Activated T-helper 1 cell treated with anti-CD3 and anti-CD28 coated beads, Interleukin-12 subunit alpha, Interleukin-12 subunit beta, Interleukin-2, Interleukin-4 antibody, amounts not matched to agents 30 ng/mL and 10 ng/mL and 1 ng/mL, durations not matched to agents 14 hours and 24 hours and 36 hours (primary cell): ENCODE measurements at regions not wholly inside any gene's neighbourhood (a gene's known extent, or its start where the extent isn't known, plus 50 kb on each side); places are given as distances from the start of the nearest gene placed in this dataset.

Source experiments
- DNase-seq: peaks from one replicate; pipeline ENCODE4 v3.0.0; 2021; ENCODE audit warnings: low spot score
- H3K27ac Mint-ChIP-seq: one replicate; pipeline ENCODE4 v1.8.0; 2021; ENCODE audit warnings: mild to moderate bottlenecking, mixed read lengths
- H3K27me3 Mint-ChIP-seq: one replicate; pipeline ENCODE4 v1.8.0; 2022; ENCODE audit warnings: mild to moderate bottlenecking, moderate library complexity, mixed read lengths; ENCODE audit not compliant: insufficient read depth
- H3K36me3 Mint-ChIP-seq: one replicate; pipeline ENCODE4 v1.8.0; 2021; ENCODE audit warnings: low read depth, mixed read lengths
- H3K4me1 Mint-ChIP-seq: one replicate; pipeline ENCODE4 v1.8.0; 2021; ENCODE audit warnings: low read depth, mixed read lengths
- H3K4me3 Mint-ChIP-seq: one replicate; pipeline ENCODE4 v1.8.0; 2021; ENCODE audit warnings: mild to moderate bottlenecking, moderate library complexity, mixed read lengths
- H3K9me3 Mint-ChIP-seq: one replicate; pipeline ENCODE4 v1.8.0; 2021; ENCODE audit warnings: mixed read lengths
- intact Hi-C: fragments of 100-400 bp; cut with micrococcal nuclease; formaldehyde crosslinking; loops from one replicate; pipeline ENCODE4 v1.15.1; 2024

DNA sequence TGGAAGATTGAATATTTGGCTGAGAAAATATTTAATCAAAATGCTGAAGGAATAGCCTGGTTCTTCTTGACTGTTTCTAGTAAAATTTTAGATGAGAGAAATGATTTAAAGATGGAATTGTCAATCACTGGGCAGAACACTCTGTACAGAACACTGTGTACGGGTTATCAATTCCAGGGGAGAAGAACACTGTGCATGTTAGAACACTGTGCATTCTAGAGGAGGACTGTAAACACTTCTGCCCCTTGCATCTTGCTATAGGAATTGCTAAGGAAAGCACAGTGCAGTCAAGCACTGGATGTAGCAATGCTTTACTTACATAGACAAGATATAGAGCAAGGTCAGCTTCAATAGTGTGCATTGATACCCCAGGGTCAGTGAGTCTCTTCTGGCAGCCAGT is 98.7 kb downstream of the RWDD3 start:
- Mint-ChIP-seq H3K27ac (no peak overlapping the region), H3K4me1 (no peaks in the 10 kb centered on the region), H3K9me3 (no peaks in the 10 kb centered on the region), H3K4me3 (no peak overlapping the region), H3K36me3 (no peaks in the 10 kb centered on the region), H3K27me3 (no peaks in the 10 kb centered on the region)
- intact Hi-C loops = no loop called here
- no peak for DNase-seq

GRCh38 chr1:95339377-95339776 is 105.4 kb downstream of the RWDD3 start:
- Mint-ChIP-seq H3K27me3 (no peaks in the 10 kb centered on the region), H3K4me1 (no peaks in the 10 kb centered on the region), H3K27ac (no peak overlapping the region)

DNA sequence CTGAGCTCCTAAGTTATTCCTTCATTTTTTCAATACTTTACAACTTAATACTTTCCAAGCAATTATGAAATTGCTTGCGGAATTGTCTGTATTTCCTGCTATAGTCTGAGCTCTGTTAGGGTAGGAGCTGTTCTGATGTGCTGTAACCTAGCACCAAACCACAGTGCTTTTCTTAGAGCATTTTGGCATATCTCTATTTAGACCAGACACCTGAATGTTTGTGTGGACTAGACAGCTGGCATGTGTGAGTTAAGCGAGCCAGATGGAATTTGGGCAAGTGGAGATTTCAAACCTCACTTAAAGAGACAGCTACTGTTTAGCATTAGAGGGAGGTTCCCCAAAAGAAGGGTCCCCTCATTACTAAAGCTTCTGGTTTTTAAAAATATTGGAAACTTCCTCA is 106.1 kb downstream of the RWDD3 start:
- Mint-ChIP-seq H3K27me3 (no peaks in the 10 kb centered on the region), H3K27ac (no peak overlapping the region), H3K9me3 (no peaks in the 10 kb centered on the region), H3K4me3 (no peak overlapping the region), H3K4me1 (no peaks in the 10 kb centered on the region), H3K36me3 (no peaks in the 10 kb centered on the region)
- DNase-seq = no peak
- intact Hi-C loops = no loop called here

More at GRCh38 chr1:95339377-95339776, 105.4 kb downstream of the RWDD3 start:
- Mint-ChIP-seq H3K36me3 (no peaks in the 10 kb centered on the region), H3K4me3 (no peak overlapping the region), H3K9me3 (no peaks in the 10 kb centered on the region)
- intact Hi-C loops = no loop called here
- DNase-seq = no peak

GRCh38 chr1:95352767-95353166 is 118.8 kb downstream of the RWDD3 start:
- DNase-seq = no peak
- Mint-ChIP-seq H3K4me1 (no peaks in the 10 kb centered on the region), H3K27ac (no peak overlapping the region), H3K36me3 (no peaks in the 10 kb centered on the region), H3K9me3 (no peaks in the 10 kb centered on the region), H3K27me3 (no peaks in the 10 kb centered on the region), H3K4me3 (no peak overlapping the region)
- intact Hi-C loops = no loop called here

DNA sequence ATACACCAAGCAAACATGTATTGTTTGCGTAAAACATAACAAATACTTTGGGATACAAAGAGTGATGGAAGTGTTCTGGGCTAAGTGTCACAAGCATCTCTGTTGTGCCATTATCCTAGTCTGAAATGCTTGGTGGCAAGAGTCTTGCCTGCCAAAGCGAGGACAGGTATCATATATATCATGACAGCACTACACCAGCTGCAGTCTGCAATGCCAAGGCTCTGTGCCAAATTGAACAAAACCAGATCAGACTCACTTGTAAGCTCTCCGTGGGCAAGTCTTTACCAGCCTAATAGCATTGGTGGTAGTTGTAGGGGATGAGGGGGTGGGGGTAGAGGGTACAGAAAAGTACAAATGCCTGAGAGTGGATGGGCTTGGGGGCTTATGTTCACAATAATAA is 119.2 kb downstream of the RWDD3 start:
- intact Hi-C loops = no loop called here
- Mint-ChIP-seq H3K4me3 (no peak overlapping the region), H3K36me3 (no peaks in the 10 kb centered on the region), H3K9me3 (no peaks in the 10 kb centered on the region), H3K27ac (no peak overlapping the region), H3K4me1 (no peaks in the 10 kb centered on the region), H3K27me3 (no peaks in the 10 kb centered on the region)
- no peak for DNase-seq

GRCh38 chr1:95364546-95364945 is 130.5 kb downstream of the RWDD3 start:
- no peak overlapping the region for H3K27ac Mint-ChIP-seq
- DNase-seq = no peak
- intact Hi-C loops = no loop called here
- no peak overlapping the region for H3K4me3 Mint-ChIP-seq
- H3K27me3 Mint-ChIP-seq = no peaks in the 10 kb centered on the region
- H3K36me3 Mint-ChIP-seq = no peaks in the 10 kb centered on the region
- no peaks in the 10 kb centered on the region for H3K4me1 Mint-ChIP-seq
- H3K9me3 Mint-ChIP-seq = no peaks in the 10 kb centered on the region

GRCh38 chr1:95366498-95366897 is 132.5 kb downstream of the RWDD3 start:
- Mint-ChIP-seq H3K27ac (no peak overlapping the region), H3K4me3 (no peak overlapping the region), H3K4me1 (no peaks in the 10 kb centered on the region), H3K9me3 (no peaks in the 10 kb centered on the region), H3K36me3 (no peaks in the 10 kb centered on the region), H3K27me3 (no peaks in the 10 kb centered on the region)
- DNase-seq = no peak
- intact Hi-C loops = no loop called here

GRCh38 chr1:95368178-95368577 is 134.2 kb downstream of the RWDD3 start:
- no peak overlapping the region for H3K27ac Mint-ChIP-seq
- no peaks in the 10 kb centered on the region for H3K27me3 Mint-ChIP-seq
- H3K36me3 Mint-ChIP-seq = no peaks in the 10 kb centered on the region
- no peaks in the 10 kb centered on the region for H3K4me1 Mint-ChIP-seq
- no peaks in the 10 kb centered on the region for H3K9me3 Mint-ChIP-seq
- no peak for DNase-seq
- intact Hi-C loops = no loop called here
- H3K4me3 Mint-ChIP-seq = no peak overlapping the region

GRCh38 chr1:95369985-95370690 is 136.1 kb downstream of the RWDD3 start:
- Mint-ChIP-seq H3K4me3 (no peak overlapping the region), H3K27ac (no peak overlapping the region), H3K36me3 (no peaks in the 10 kb centered on the region), H3K9me3 (no peaks in the 10 kb centered on the region), H3K4me1 (no peaks in the 10 kb centered on the region), H3K27me3 (no peaks in the 10 kb centered on the region)
- DNase-seq = no peak
- intact Hi-C loops = no loop called here

- H3K9me3 Mint-ChIP-seq = no peaks in the 10 kb centered on the region
- H3K27me3 Mint-ChIP-seq = no peaks in the 10 kb centered on the region
- no peaks in the 10 kb centered on the region for H3K36me3 Mint-ChIP-seq
- intact Hi-C loops = no loop called here
- no peak overlapping the region for H3K27ac Mint-ChIP-seq
- no peak for DNase-seq
- H3K4me3 Mint-ChIP-seq = no peak overlapping the region
- no peaks in the 10 kb centered on the region for H3K4me1 Mint-ChIP-seq
These were observed 136.9 kb downstream of the RWDD3 start for GRCh38 chr1:95370691-95371562.

GRCh38 chr1:95371666-95372282 is 137.8 kb downstream of the RWDD3 start:
- no peak overlapping the region for H3K4me3 Mint-ChIP-seq
- H3K9me3 Mint-ChIP-seq = no peaks in the 10 kb centered on the region
- H3K27me3 Mint-ChIP-seq = no peaks in the 10 kb centered on the region
- no peak overlapping the region for H3K27ac Mint-ChIP-seq
- no peaks in the 10 kb centered on the region for H3K4me1 Mint-ChIP-seq
- DNase-seq = no peak
- H3K36me3 Mint-ChIP-seq = no peaks in the 10 kb centered on the region
- intact Hi-C loops = no loop called here

- Mint-ChIP-seq H3K9me3 (no peaks in the 10 kb centered on the region), H3K36me3 (no peaks in the 10 kb centered on the region), H3K4me3 (no peak overlapping the region), H3K27me3 (no peaks in the 10 kb centered on the region), H3K4me1 (no peaks in the 10 kb centered on the region), H3K27ac (no peak overlapping the region)
- intact Hi-C loops = no loop called here
- DNase-seq = no peak
These were observed 141.2 kb downstream of the RWDD3 start for GRCh38 chr1:95375174-95375573.

- intact Hi-C loops = no loop called here
- Mint-ChIP-seq H3K9me3 (no peaks in the 10 kb centered on the region), H3K4me1 (no peaks in the 10 kb centered on the region), H3K36me3 (no peaks in the 10 kb centered on the region), H3K27ac (no peak overlapping the region), H3K27me3 (no peaks in the 10 kb centered on the region), H3K4me3 (no peak overlapping the region)
- DNase-seq = no peak
These were observed 146.9 kb downstream of the RWDD3 start for GRCh38 chr1:95380909-95381308.
